Neural crest cell (in vitro differentiated cells): ENCODE measurements at regions not wholly inside any gene's neighbourhood (a gene's known extent, or its start where the extent isn't known, plus 50 kb on each side); places are given as distances from the start of the nearest gene placed in this dataset.

Source experiments
- DNase-seq: peaks from one replicate; pipeline ENCODE4 v3.0.0; 2021; ENCODE audit warnings: low read depth, mixed read lengths, low spot score
- H3K27ac Mint-ChIP-seq: one replicate; pipeline ENCODE4 v1.8.0; 2021; ENCODE audit warnings: mild to moderate bottlenecking, mixed read lengths; ENCODE audit not compliant: unreplicated experiment
- H3K27me3 Mint-ChIP-seq: 2 replicates; pipeline ENCODE4 v1.8.0; 2021; ENCODE audit warnings: low read depth, mild to moderate bottlenecking, mixed read lengths
- H3K36me3 Mint-ChIP-seq: 2 replicates; pipeline ENCODE4 v1.8.0; 2021; ENCODE audit warnings: low read depth, mild to moderate bottlenecking, mixed read lengths
- H3K4me1 Mint-ChIP-seq: 2 replicates; pipeline ENCODE4 v1.8.0; 2021; ENCODE audit warnings: mixed read lengths
- H3K4me3 Mint-ChIP-seq: one replicate; pipeline ENCODE4 v1.8.0; 2021; ENCODE audit warnings: mild to moderate bottlenecking, mixed read lengths
- H3K9me3 Mint-ChIP-seq: 2 replicates; pipeline ENCODE4 v1.8.0; 2021; ENCODE audit warnings: mixed read lengths
- CTCF ChIP-seq: fragments of 200-600 bp; sonication (generic); conservative IDR thresholded peaks from 2 replicates; pipeline ENCODE4 v1.5.0; 2021; ENCODE audit warnings: antibody characterized with exemption, mild to moderate bottlenecking

- Mint-ChIP-seq H3K27me3 (no peaks in the 10 kb centered on the region), H3K9me3 (peaks cover 5% of the 10 kb centered on the region), H3K36me3 (no peaks in the 10 kb centered on the region), H3K4me1 (no peaks in the 10 kb centered on the region), H3K27ac (no peak overlapping the region), H3K4me3 (no peak overlapping the region)
- no peak for DNase-seq
- no peak for TF ChIP-seq CTCF
Observed at GRCh38 chrX:9301836-9302235, 163.0 kb upstream of the TBL1X start.

GRCh38 chrX:9302381-9302780 lies 162.5 kb upstream of the TBL1X start:
- no peak overlapping the region for H3K27ac Mint-ChIP-seq
- no peaks in the 10 kb centered on the region for H3K36me3 Mint-ChIP-seq
- H3K4me3 Mint-ChIP-seq, result no peak overlapping the region
- no peak for DNase-seq
- H3K27me3 Mint-ChIP-seq, result no peaks in the 10 kb centered on the region
- H3K9me3 Mint-ChIP-seq, result peaks cover 5% of the 10 kb centered on the region
- H3K4me1 Mint-ChIP-seq, result no peaks in the 10 kb centered on the region
- TF ChIP-seq CTCF, result no peak

GRCh38 chrX:9308426-9308825 lies 156.4 kb upstream of the TBL1X start:
- no peak for DNase-seq
- peaks cover 3% of the 10 kb centered on the region for H3K36me3 Mint-ChIP-seq
- H3K4me3 Mint-ChIP-seq, result no peak overlapping the region
- H3K27me3 Mint-ChIP-seq, result no peaks in the 10 kb centered on the region
- H3K4me1 Mint-ChIP-seq, result no peaks in the 10 kb centered on the region
- H3K27ac Mint-ChIP-seq, result no peak overlapping the region
- no peak for TF ChIP-seq CTCF
- H3K9me3 Mint-ChIP-seq, result peaks cover 6% of the 10 kb centered on the region

- Mint-ChIP-seq H3K36me3 (peaks cover 5% of the 10 kb centered on the region), H3K27me3 (no peaks in the 10 kb centered on the region), H3K4me1 (no peaks in the 10 kb centered on the region), H3K9me3 (peaks cover 5% of the 10 kb centered on the region), H3K4me3 (no peak overlapping the region), H3K27ac (no peak overlapping the region)
- TF ChIP-seq CTCF, result no peak
- DNase-seq, result no peak
Observed at GRCh38 chrX:9310616-9311015, 154.2 kb upstream of the TBL1X start.

- peaks cover 2% of the 10 kb centered on the region for H3K4me1 Mint-ChIP-seq
- no peak for TF ChIP-seq CTCF
- H3K27ac Mint-ChIP-seq, result no peak overlapping the region
- H3K4me3 Mint-ChIP-seq, result no peak overlapping the region
- peaks cover 6% of the 10 kb centered on the region for H3K36me3 Mint-ChIP-seq
- H3K27me3 Mint-ChIP-seq, result no peaks in the 10 kb centered on the region
- DNase-seq, result no peak
- peaks cover 6% of the 10 kb centered on the region for H3K9me3 Mint-ChIP-seq
Observed at GRCh38 chrX:9311421-9312160, 153.3 kb upstream of the TBL1X start.
